ENCODE measurements at regions not wholly inside any gene's neighbourhood (a gene's known extent, or its start where the extent isn't known, plus 50 kb on each side); places are given as distances from the start of the nearest gene placed in this dataset.

DNA sequence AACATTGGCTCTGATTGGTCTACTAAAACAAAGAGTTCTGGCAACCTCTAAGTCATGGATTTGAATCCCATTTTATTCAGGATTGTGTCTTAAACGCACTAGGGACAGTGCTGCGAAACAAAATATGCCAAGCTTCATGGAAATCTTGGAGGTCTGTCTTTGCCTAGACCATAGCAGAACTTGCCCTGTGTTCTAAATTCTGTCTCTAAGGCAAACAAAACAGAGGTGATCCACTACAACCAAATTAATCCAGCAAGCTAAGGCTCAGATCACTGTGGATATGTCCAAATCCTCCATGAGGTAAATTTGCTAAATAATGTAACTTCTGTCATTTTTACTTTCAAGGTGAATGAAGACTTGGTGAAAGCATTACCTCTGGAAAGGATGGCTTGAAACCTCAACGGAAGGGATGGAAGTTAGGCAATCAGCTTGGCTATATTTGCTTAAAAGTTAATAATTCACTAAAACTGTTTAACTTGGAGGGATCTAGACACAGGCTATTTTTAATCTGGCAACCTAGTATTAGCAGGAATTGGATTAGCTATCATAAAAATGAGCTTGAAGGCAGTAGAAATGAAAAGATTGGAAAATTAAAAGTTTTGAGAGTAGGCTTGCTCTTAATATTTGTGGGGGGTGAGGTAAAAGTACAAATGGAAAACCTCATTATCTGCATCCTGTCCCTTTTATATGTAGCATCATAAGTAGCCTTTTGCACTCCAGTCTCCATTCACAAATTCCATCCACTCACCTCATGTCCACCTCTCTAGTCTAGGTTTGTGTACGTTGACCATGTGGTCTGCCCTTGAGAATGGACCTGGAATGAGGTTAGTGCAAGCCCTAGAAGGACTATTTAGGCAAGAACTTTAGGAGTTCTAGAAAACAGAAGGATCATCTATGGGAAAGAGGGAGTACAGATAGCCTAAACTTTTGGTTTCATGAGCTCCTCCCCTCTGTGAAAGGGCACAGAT lies 176.2 kb downstream of the SMC2 start:
- Histone ChIP-seq H3K4me3 (ENCODE audit: low read length) (no peak overlapping the region), H3K36me3 (ENCODE audit: control insufficient read depth, insufficient read depth, low read length) (no peaks in the 10 kb centered on the region), H3K27me3 (ENCODE audit: control insufficient read depth, insufficient read depth, low read length) (no peaks in the 10 kb centered on the region), H3K27ac (ENCODE audit: low read length) (no peak overlapping the region), H3K9me3 (ENCODE audit: control insufficient read depth, insufficient read depth, low read length) (no peaks in the 10 kb centered on the region), H3K4me1 (ENCODE audit: control insufficient read depth, insufficient read depth, low read length) (no peaks in the 10 kb centered on the region)
- ATAC-seq (no peak), DNase-seq (no peak)
- peaks cover 9% of the 10 kb centered on the region for H3K36me3 Mint-ChIP-seq
- intact Hi-C loops (cut with micrococcal nuclease) = no loop called here
- H3K27ac Mint-ChIP-seq = no peak overlapping the region
- no peaks in the 10 kb centered on the region for H3K4me1 Mint-ChIP-seq
- H3K27me3 Mint-ChIP-seq (ENCODE audit: low read depth in 2 of 2) = no peaks in the 10 kb centered on the region
- H3K9me3 Mint-ChIP-seq = peaks cover 11 to 12% of the 10 kb centered on the region in 2 donors
- TF ChIP-seq, protein P1, sequence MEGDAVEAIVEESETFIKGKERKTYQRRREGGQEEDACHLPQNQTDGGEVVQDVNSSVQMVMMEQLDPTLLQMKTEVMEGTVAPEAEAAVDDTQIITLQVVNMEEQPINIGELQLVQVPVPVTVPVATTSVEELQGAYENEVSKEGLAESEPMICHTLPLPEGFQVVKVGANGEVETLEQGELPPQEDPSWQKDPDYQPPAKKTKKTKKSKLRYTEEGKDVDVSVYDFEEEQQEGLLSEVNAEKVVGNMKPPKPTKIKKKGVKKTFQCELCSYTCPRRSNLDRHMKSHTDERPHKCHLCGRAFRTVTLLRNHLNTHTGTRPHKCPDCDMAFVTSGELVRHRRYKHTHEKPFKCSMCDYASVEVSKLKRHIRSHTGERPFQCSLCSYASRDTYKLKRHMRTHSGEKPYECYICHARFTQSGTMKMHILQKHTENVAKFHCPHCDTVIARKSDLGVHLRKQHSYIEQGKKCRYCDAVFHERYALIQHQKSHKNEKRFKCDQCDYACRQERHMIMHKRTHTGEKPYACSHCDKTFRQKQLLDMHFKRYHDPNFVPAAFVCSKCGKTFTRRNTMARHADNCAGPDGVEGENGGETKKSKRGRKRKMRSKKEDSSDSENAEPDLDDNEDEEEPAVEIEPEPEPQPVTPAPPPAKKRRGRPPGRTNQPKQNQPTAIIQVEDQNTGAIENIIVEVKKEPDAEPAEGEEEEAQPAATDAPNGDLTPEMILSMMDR (IDR thresholded peaks at IDR 0.05) = no peak
- H3K4me3 Mint-ChIP-seq = no peak overlapping the region
- WGBS (ENCODE audit: insufficient coverage) = 82% methylated on average over 4 of the region's 4 CpGs

DNA sequence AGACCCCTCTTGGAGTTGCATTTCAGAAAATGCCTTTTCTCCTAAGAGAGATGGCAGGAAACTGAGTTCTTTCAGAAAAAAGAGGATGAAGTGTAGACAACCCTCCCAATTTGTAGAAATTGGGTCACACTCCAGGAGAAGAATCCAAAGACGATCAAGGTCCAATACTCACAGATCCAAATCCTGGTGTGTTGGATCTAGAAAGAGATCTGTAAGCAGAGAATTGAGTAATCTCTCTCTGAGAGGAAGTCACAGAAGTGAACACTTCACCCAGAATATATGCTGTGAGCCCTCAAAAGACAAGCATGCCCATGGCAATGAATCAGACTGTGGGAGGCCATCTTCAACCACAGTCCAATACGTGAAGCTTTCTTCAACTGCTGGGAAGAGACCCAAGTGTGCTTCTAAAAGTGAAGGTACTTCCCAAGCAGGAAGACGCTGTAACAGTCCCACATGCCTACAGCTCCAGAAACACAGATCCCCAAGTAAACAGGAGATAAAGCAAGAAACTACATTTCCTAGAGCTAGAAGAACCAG lies 182.7 kb downstream of the SMC2 start:
- DNase-seq (no peak), ATAC-seq (no peak)
- H3K36me3 Mint-ChIP-seq = no peaks in the 10 kb centered on the region
- H3K9me3 Mint-ChIP-seq = peaks cover 13 to 19% of the 10 kb centered on the region in 2 donors
- intact Hi-C loops (cut with micrococcal nuclease) = no loop called here
- TF ChIP-seq, protein P1 (IDR thresholded peaks at IDR 0.05) = no peak
- H3K27ac Mint-ChIP-seq = no peak overlapping the region
- no peaks in the 10 kb centered on the region for H3K4me1 Mint-ChIP-seq
- H3K4me1 ChIP-seq (ENCODE audit: control insufficient read depth, insufficient read depth, low read length) = no peaks in the 10 kb centered on the region
- H3K27me3 ChIP-seq (ENCODE audit: control insufficient read depth, insufficient read depth, low read length) = no peaks in the 10 kb centered on the region
- H3K4me3 Mint-ChIP-seq = no peak overlapping the region
- H3K27me3 Mint-ChIP-seq (ENCODE audit: low read depth in 2 of 2) = no peaks in the 10 kb centered on the region
- H3K27ac ChIP-seq (ENCODE audit: low read length) = no peak overlapping the region
- H3K4me3 ChIP-seq (ENCODE audit: low read length) = no peak overlapping the region
- WGBS (ENCODE audit: insufficient coverage) = 79% methylated on average over 3 of the region's 3 CpGs
- H3K36me3 ChIP-seq (ENCODE audit: control insufficient read depth, insufficient read depth, low read length) = no peaks in the 10 kb centered on the region
- H3K9me3 ChIP-seq (ENCODE audit: control insufficient read depth, insufficient read depth, low read length) = no peaks in the 10 kb centered on the region

DNA sequence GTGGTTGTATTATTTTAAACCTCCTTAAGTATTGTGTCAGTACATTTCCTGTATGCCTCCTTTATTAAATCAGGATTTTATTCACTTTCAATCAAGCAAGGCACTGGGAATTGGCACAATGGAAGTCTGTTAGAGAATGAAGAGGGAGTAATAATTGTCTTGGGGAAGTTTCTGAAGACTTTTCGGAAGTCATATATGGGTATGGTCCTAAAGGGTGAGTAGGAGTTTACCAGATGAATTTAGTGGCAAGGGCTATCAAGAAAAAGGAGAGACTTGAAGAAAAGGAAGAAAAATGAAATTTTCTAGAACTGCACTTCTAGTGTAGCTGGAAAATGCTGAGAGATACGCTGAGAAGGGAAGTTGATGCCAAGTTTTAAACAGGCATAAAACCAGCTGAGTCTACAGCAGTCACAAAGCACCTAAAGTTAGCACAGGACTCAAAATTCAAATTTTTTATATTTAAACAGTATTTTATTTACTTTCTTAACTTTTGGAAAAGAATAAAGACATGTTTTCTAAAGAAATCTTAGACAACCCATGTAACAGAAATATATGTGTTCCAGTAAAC lies 184.9 kb downstream of the SMC2 start:
- H3K4me3 Mint-ChIP-seq = no peak overlapping the region
- no peaks in the 10 kb centered on the region for H3K4me1 Mint-ChIP-seq
- Histone ChIP-seq H3K4me3 (ENCODE audit: low read length) (no peak overlapping the region), H3K27me3 (ENCODE audit: control insufficient read depth, insufficient read depth, low read length) (no peaks in the 10 kb centered on the region), H3K9me3 (ENCODE audit: control insufficient read depth, insufficient read depth, low read length) (no peaks in the 10 kb centered on the region), H3K4me1 (ENCODE audit: control insufficient read depth, insufficient read depth, low read length) (no peaks in the 10 kb centered on the region), H3K36me3 (ENCODE audit: control insufficient read depth, insufficient read depth, low read length) (no peaks in the 10 kb centered on the region), H3K27ac (ENCODE audit: low read length) (no peak overlapping the region)
- TF ChIP-seq, protein P1 (IDR thresholded peaks at IDR 0.05) = no peak
- H3K27ac Mint-ChIP-seq = no peak overlapping the region
- no peaks in the 10 kb centered on the region for H3K36me3 Mint-ChIP-seq
- ATAC-seq (no peak), DNase-seq (no peak)
- intact Hi-C loops (cut with micrococcal nuclease) = no loop called here
- H3K27me3 Mint-ChIP-seq (ENCODE audit: low read depth in 2 of 2) = no peaks in the 10 kb centered on the region
- peaks cover 11 to 19% of the 10 kb centered on the region in 2 donors for H3K9me3 Mint-ChIP-seq
- 79% methylated on average over 2 of the region's 2 CpGs for WGBS (ENCODE audit: insufficient coverage)
